Mesodermal cell (in vitro differentiated cells): ENCODE measurements at regions not wholly inside any gene's neighbourhood (a gene's known extent, or its start where the extent isn't known, plus 50 kb on each side); places are given as distances from the start of the nearest gene placed in this dataset.

ENCODE experiments used
- H3K27ac ChIP-seq: 2 replicates; pipeline ENCODE4 v1.7.0; 2013; ENCODE audit warnings: mild to moderate bottlenecking, low read depth, low read length, moderate library complexity; ENCODE audit not compliant: severe bottlenecking
- H3K36me3 ChIP-seq: 2 replicates; pipeline ENCODE4 v1.7.1; 2013; ENCODE audit warnings: mild to moderate bottlenecking, low read length, moderate library complexity; ENCODE audit not compliant: control insufficient read depth, insufficient read depth
- H3K4me1 ChIP-seq: one replicate; pipeline ENCODE4 v1.7.1; 2013; ENCODE audit warnings: mild to moderate bottlenecking, low read length; ENCODE audit not compliant: insufficient read depth, control insufficient read depth, poor library complexity, severe bottlenecking
- H3K4me3 ChIP-seq: 2 replicates; pipeline ENCODE4 v1.7.0; 2013; ENCODE audit warnings: low read length, control low read depth, mild to moderate bottlenecking; ENCODE audit not compliant: insufficient read depth, poor library complexity, severe bottlenecking; ENCODE audit errors: extremely low read depth
- H3K9me3 ChIP-seq: 2 replicates; pipeline ENCODE4 v1.7.1; 2013; ENCODE audit warnings: mild to moderate bottlenecking, low read length, moderate library complexity; ENCODE audit not compliant: control insufficient read depth
- WGBS, 2 experiments: methylation state at CpG; one replicate each; pipeline ENCODE4 v1.1.5; 2013; ENCODE audit warnings: missing lambda C conversion rate in 2 of 2; ENCODE audit not compliant: insufficient coverage in 2 of 2; 5-methylcytosine and 5-hydroxymethylcytosine counted together

GRCh38 chr15:96695426-96695825 is 364.9 kb downstream of the NR2F2 start:
- H3K27ac ChIP-seq = no peak overlapping the region
- H3K36me3 ChIP-seq = no peaks in the 10 kb centered on the region
- no peak overlapping the region for H3K4me3 ChIP-seq
- no peaks in the 10 kb centered on the region for H3K9me3 ChIP-seq
- peaks cover 5% of the 10 kb centered on the region for H3K4me1 ChIP-seq

- Histone ChIP-seq H3K4me3 (no peak overlapping the region), H3K9me3 (no peaks in the 10 kb centered on the region), H3K27ac (no peak overlapping the region), H3K36me3 (no peaks in the 10 kb centered on the region), H3K4me1 (peaks cover 8% of the 10 kb centered on the region)
- WGBS, 2 experiments = no CpG with 5 or more reads among the region's 3 CpGs
Observed at GRCh38 chr15:96699871-96700401, 369.4 kb downstream of the NR2F2 start.

- Histone ChIP-seq H3K9me3 (no peaks in the 10 kb centered on the region), H3K36me3 (no peaks in the 10 kb centered on the region), H3K4me1 (peaks cover 8% of the 10 kb centered on the region), H3K4me3 (no peak overlapping the region), H3K27ac (no peak overlapping the region)
- WGBS, 2 experiments = no CpG with 5 or more reads among the region's 2 CpGs
Observed at GRCh38 chr15:96700555-96700954, 370.1 kb downstream of the NR2F2 start.

- Histone ChIP-seq H3K36me3 (no peaks in the 10 kb centered on the region), H3K27ac (no peak overlapping the region), H3K4me3 (no peak overlapping the region), H3K4me1 (peaks cover 8% of the 10 kb centered on the region), H3K9me3 (no peaks in the 10 kb centered on the region)
- 100% methylated on average over 1 of the region's 2 CpGs; no CpG with 5 or more reads in 1 of the 2 experiments for WGBS, 2 experiments
Observed at GRCh38 chr15:96701443-96701842, 370.9 kb downstream of the NR2F2 start.

- Histone ChIP-seq H3K4me3 (no peak overlapping the region), H3K27ac (no peak overlapping the region), H3K9me3 (no peaks in the 10 kb centered on the region), H3K4me1 (peaks cover 8% of the 10 kb centered on the region), H3K36me3 (no peaks in the 10 kb centered on the region)
- no CpG with 5 or more reads among the region's 2 CpGs for WGBS, 2 experiments
Observed at GRCh38 chr15:96701877-96702276, 371.4 kb downstream of the NR2F2 start.

GRCh38 chr15:96702589-96702988 is 372.1 kb downstream of the NR2F2 start:
- no peak overlapping the region for H3K4me3 ChIP-seq

GRCh38 chr15:96703091-96703490 is 372.6 kb downstream of the NR2F2 start:
- Histone ChIP-seq H3K9me3 (no peaks in the 10 kb centered on the region), H3K36me3 (no peaks in the 10 kb centered on the region), H3K4me1 (peaks cover 8% of the 10 kb centered on the region), H3K27ac (no peak overlapping the region), H3K4me3 (no peak overlapping the region)
- WGBS, 2 experiments = 17 to 46% methylated on average over 1 to 3 of the region's 3 CpGs

More at GRCh38 chr15:96702589-96702988, 372.1 kb downstream of the NR2F2 start:
- Histone ChIP-seq H3K27ac (no peak overlapping the region), H3K36me3 (no peaks in the 10 kb centered on the region), H3K4me1 (peaks cover 8% of the 10 kb centered on the region), H3K9me3 (no peaks in the 10 kb centered on the region)
- WGBS, 2 experiments = 60 to 62% methylated on average over 2 to 3 of the region's 4 CpGs

GRCh38 chr15:96703794-96704550 is 373.5 kb downstream of the NR2F2 start:
- no peaks in the 10 kb centered on the region for H3K9me3 ChIP-seq
- peaks cover 8% of the 10 kb centered on the region for H3K4me1 ChIP-seq
- no peak overlapping the region for H3K4me3 ChIP-seq
- H3K27ac ChIP-seq = no peak overlapping the region
- no peaks in the 10 kb centered on the region for H3K36me3 ChIP-seq
- 58% methylated on average over 4 of the region's 5 CpGs; no CpG with 5 or more reads in 1 of the 2 experiments for WGBS, 2 experiments

- WGBS, 2 experiments = 89 to 93% methylated on average over 3 to 6 of the region's 6 CpGs
- no peaks in the 10 kb centered on the region for H3K36me3 ChIP-seq
- no peaks in the 10 kb centered on the region for H3K9me3 ChIP-seq
- no peaks in the 10 kb centered on the region for H3K4me1 ChIP-seq
- no peak overlapping the region for H3K27ac ChIP-seq
- H3K4me3 ChIP-seq = no peak overlapping the region
Observed at GRCh38 chr15:96716075-96716474, 385.6 kb downstream of the NR2F2 start.

- no peaks in the 10 kb centered on the region for H3K36me3 ChIP-seq
- 100% methylated on average over 2 of the region's 3 CpGs; no CpG with 5 or more reads in 1 of the 2 experiments for WGBS, 2 experiments
Observed at GRCh38 chr15:96716478-96716877, 386.0 kb downstream of the NR2F2 start.

GRCh38 chr15:96720251-96720650 is 389.8 kb downstream of the NR2F2 start:
- H3K27ac ChIP-seq = no peak overlapping the region
- H3K36me3 ChIP-seq = no peaks in the 10 kb centered on the region
- H3K4me1 ChIP-seq = no peaks in the 10 kb centered on the region
- no peaks in the 10 kb centered on the region for H3K9me3 ChIP-seq
- no peak overlapping the region for H3K4me3 ChIP-seq
- WGBS, 2 experiments = 69 to 90% methylated on average over 2 to 3 of the region's 8 CpGs

More at GRCh38 chr15:96716478-96716877, 386.0 kb downstream of the NR2F2 start:
- H3K4me3 ChIP-seq = no peak overlapping the region
- no peak overlapping the region for H3K27ac ChIP-seq
- H3K4me1 ChIP-seq = no peaks in the 10 kb centered on the region
- no peaks in the 10 kb centered on the region for H3K9me3 ChIP-seq
